ENCODE measurements at regions not wholly inside any gene's neighbourhood (a gene's known extent, or its start where the extent isn't known, plus 50 kb on each side); places are given as distances from the start of the nearest gene placed in this dataset.

GRCh38 chr18:37661061-37661460 is 95.5 kb upstream of the CELF4 start:
- CTCF ChIA-PET, result no interaction called here
- POLR2A ChIA-PET, result no interaction called here

- ChIA-PET POLR2A (no interaction called here), CTCF (no interaction called here)
These were observed 95.1 kb upstream of the CELF4 start for GRCh38 chr18:37660658-37661057.

GRCh38 chr18:37659906-37660305 is 94.3 kb upstream of the CELF4 start:
- CTCF ChIA-PET, result no interaction called here
- POLR2A ChIA-PET, result no interaction called here

- POLR2A ChIA-PET, result no interaction called here
- CTCF ChIA-PET, result no interaction called here
These were observed 93.3 kb upstream of the CELF4 start for GRCh38 chr18:37658894-37659293.

- CTCF ChIA-PET, result no interaction called here
These were observed 91.9 kb upstream of the CELF4 start for GRCh38 chr18:37657493-37657892.

GRCh38 chr18:37654731-37655369 is 89.3 kb upstream of the CELF4 start:
- CTCF ChIA-PET, result no interaction called here
- POLR2A ChIA-PET, result no interaction called here

More at GRCh38 chr18:37657493-37657892, 91.9 kb upstream of the CELF4 start:
- POLR2A ChIA-PET, result no interaction called here

GRCh38 chr18:37654034-37654433 is 88.4 kb upstream of the CELF4 start:
- POLR2A ChIA-PET, result no interaction called here
- CTCF ChIA-PET, result no interaction called here

GRCh38 chr18:37653618-37654017 is 88.0 kb upstream of the CELF4 start:
- POLR2A ChIA-PET, result no interaction called here
- CTCF ChIA-PET, result no interaction called here

GRCh38 chr18:37649930-37650329 is 84.3 kb upstream of the CELF4 start:
- CTCF ChIA-PET, result no interaction called here
- POLR2A ChIA-PET, result no interaction called here

- POLR2A ChIA-PET, result no interaction called here
- CTCF ChIA-PET, result no interaction called here
These were observed 83.8 kb upstream of the CELF4 start for GRCh38 chr18:37649416-37649815.

- ChIA-PET CTCF (no interaction called here), POLR2A (no interaction called here)
These were observed 76.0 kb upstream of the CELF4 start for GRCh38 chr18:37641573-37641972.

- ChIA-PET CTCF (no interaction called here), POLR2A (no interaction called here)
These were observed 74.9 kb upstream of the CELF4 start for GRCh38 chr18:37640504-37640903.

- POLR2A ChIA-PET, result no interaction called here
- CTCF ChIA-PET, result no interaction called here
These were observed 74.2 kb upstream of the CELF4 start for GRCh38 chr18:37639846-37640245.

GRCh38 chr18:37637478-37637850 is 71.9 kb upstream of the CELF4 start:
- ChIA-PET POLR2A (no interaction called here), CTCF (no interaction called here)

GRCh38 chr18:37636831-37637477 is 71.4 kb upstream of the CELF4 start:
- CTCF ChIA-PET, result no interaction called here

GRCh38 chr18:37634516-37634915 is 68.9 kb upstream of the CELF4 start:
- POLR2A ChIA-PET, result no interaction called here
- CTCF ChIA-PET, result no interaction called here

More at GRCh38 chr18:37636831-37637477, 71.4 kb upstream of the CELF4 start:
- POLR2A ChIA-PET, result no interaction called here

- CTCF ChIA-PET, result interaction anchor here (0.6 kb wide), 1 partner anchor 368 kb away, joined by 3 read pairs; no protein-coding TSS in a partner anchor
- POLR2A ChIA-PET, result no interaction called here
These were observed 65.8 kb upstream of the CELF4 start for GRCh38 chr18:37631422-37631821.

- CTCF ChIA-PET, result no interaction called here
- POLR2A ChIA-PET, result no interaction called here
These were observed 64.7 kb upstream of the CELF4 start for GRCh38 chr18:37630334-37630733.

GRCh38 chr18:37628470-37629220 is 63.0 kb upstream of the CELF4 start:
- ChIA-PET POLR2A (no interaction called here), CTCF (no interaction called here)

- ChIA-PET POLR2A (no interaction called here), CTCF (interaction anchor here (0.5 kb wide), 1 partner anchor 450 kb away, joined by 3 read pairs; no protein-coding TSS in a partner anchor)
These were observed 58.7 kb upstream of the CELF4 start for GRCh38 chr18:37624318-37624717.

GRCh38 chr18:37619964-37620363 is 54.4 kb upstream of the CELF4 start:
- ChIA-PET POLR2A (no interaction called here), CTCF (no interaction called here)

GRCh38 chr18:37617623-37618022 is 52.0 kb upstream of the CELF4 start:
- ChIA-PET CTCF (no interaction called here), POLR2A (no interaction called here)

All from activated CD8-positive, alpha-beta memory T cell treated with anti-CD3 and anti-CD28 coated beads for 36 hours (primary cell).